ENCODE measurements at regions not wholly inside any gene's neighbourhood (a gene's known extent, or its start where the extent isn't known, plus 50 kb on each side); places are given as distances from the start of the nearest gene placed in this dataset.

- no peak for DNase-seq (ENCODE audit: low read depth)
These were observed 69.1 kb upstream of the TOP1 start for GRCh38 chr20:40959325-40960092.

- DNase-seq (ENCODE audit: low read depth) = no peak
These were observed 68.5 kb upstream of the TOP1 start for GRCh38 chr20:40960101-40960500.

GRCh38 chr20:40960521-40960956 is 68.1 kb upstream of the TOP1 start:
- DNase-seq (ENCODE audit: low read depth) = no peak

GRCh38 chr20:40961176-40961575 is 67.4 kb upstream of the TOP1 start:
- DNase-seq (ENCODE audit: low read depth) = no peak

GRCh38 chr20:40961686-40962640 is 66.7 kb upstream of the TOP1 start:
- no peak for DNase-seq (ENCODE audit: low read depth)

- peak; percentile 60 for DNase-seq (ENCODE audit: low read depth)
These were observed 65.7 kb upstream of the TOP1 start for GRCh38 chr20:40962733-40963504.

- DNase-seq (ENCODE audit: low read depth) = no peak
These were observed 65.1 kb upstream of the TOP1 start for GRCh38 chr20:40963505-40963845.

- DNase-seq (ENCODE audit: low read depth) = no peak
These were observed 63.0 kb upstream of the TOP1 start for GRCh38 chr20:40965671-40966070.

- DNase-seq (ENCODE audit: low read depth) = no peak
These were observed 62.5 kb upstream of the TOP1 start for GRCh38 chr20:40966103-40966502.

GRCh38 chr20:40966516-40967185 is 62.0 kb upstream of the TOP1 start:
- no peak for DNase-seq (ENCODE audit: low read depth)

GRCh38 chr20:40967700-40968099 is 60.9 kb upstream of the TOP1 start:
- DNase-seq (ENCODE audit: low read depth) = no peak

- DNase-seq (ENCODE audit: low read depth) = peak; percentile 69
These were observed 59.6 kb upstream of the TOP1 start for GRCh38 chr20:40968816-40969562.

GRCh38 chr20:40970218-40970617 is 58.4 kb upstream of the TOP1 start:
- DNase-seq (ENCODE audit: low read depth) = no peak

- DNase-seq (ENCODE audit: low read depth) = no peak
These were observed 51.4 kb upstream of the TOP1 start for GRCh38 chr20:40977218-40977617.

- no peak for DNase-seq (ENCODE audit: low read depth)
These were observed 49.9 kb upstream of the TOP1 start for GRCh38 chr20:40978761-40979160.

Measured in activated T-helper 1 cell treated with Interleukin-2 at 50 U/mL for 16 hours (primary cell).